ENCODE measurements at regions not wholly inside any gene's neighbourhood (a gene's known extent, or its start where the extent isn't known, plus 50 kb on each side); places are given as distances from the start of the nearest gene placed in this dataset.

DNA sequence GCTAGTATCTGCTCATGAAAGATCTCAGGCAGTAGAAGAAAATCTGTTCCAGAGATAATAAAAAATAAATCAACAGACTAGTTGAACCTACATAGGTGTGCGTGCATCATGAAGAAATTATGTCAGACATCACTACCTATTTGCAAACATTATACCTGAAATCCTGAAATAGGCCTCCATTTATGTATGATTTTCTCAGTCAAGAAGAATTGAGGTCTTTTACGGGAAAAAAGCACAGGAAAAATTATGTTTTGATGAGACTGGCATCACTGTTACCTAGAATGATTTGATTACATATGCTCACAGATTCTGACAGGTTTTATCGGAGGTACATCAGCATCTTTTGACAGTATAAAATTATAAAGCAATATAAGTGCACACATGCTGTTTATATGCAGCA is 1570.5 kb upstream of the NUDT12 start (continued):
- TF ChIP-seq, protein P1, sequence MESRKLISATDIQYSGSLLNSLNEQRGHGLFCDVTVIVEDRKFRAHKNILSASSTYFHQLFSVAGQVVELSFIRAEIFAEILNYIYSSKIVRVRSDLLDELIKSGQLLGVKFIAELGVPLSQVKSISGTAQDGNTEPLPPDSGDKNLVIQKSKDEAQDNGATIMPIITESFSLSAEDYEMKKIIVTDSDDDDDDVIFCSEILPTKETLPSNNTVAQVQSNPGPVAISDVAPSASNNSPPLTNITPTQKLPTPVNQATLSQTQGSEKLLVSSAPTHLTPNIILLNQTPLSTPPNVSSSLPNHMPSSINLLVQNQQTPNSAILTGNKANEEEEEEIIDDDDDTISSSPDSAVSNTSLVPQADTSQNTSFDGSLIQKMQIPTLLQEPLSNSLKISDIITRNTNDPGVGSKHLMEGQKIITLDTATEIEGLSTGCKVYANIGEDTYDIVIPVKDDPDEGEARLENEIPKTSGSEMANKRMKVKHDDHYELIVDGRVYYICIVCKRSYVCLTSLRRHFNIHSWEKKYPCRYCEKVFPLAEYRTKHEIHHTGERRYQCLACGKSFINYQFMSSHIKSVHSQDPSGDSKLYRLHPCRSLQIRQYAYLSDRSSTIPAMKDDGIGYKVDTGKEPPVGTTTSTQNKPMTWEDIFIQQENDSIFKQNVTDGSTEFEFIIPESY (IDR thresholded peaks at IDR 0.05), result no peak

DNA sequence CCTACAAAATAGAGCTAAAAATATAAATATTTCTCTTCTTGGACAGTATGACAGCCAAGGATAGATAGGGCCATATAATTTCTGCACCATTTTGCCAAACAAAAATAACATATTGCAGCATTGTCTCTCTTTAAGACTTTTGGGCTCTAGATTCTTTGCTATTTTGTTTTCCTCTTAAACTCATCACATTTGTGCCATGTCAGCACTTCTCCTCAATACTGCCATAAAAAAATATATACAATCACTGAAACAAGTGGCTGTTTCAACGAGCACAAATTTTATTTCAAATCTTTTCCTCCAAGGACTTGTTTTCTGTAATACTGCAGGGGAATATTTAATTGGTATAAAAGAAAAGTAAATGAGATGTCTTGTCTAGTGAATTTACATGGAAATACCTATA is 1570.0 kb upstream of the NUDT12 start:
- 85% methylated on average over 1 of the region's 1 CpG for WGBS

DNA sequence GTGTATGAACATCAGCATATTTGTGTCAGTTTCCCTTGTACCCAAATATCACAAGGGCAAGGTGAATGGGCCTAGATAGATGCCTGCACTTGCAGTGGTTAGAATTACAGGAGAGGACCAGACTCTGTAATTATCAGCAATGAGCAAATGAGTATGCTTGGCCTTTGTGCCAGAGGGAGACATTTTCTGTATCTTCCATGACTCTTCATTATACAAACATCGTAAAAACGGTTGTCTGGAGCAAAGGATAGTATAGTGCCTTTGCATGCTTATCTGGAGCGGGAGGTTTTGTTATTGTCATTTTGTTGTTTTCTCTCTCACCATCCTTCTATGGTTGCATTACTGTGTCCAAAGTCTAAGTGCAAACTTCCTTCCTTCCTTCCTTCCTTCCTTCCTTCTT is 1568.5 kb upstream of the NUDT12 start:
- no peak overlapping the region for H3K4me3 ChIP-seq (ENCODE audit: low read depth in 1 of 3, low read length in 3 of 3)
- H3K4me1 ChIP-seq (ENCODE audit: control insufficient read depth in 4 of 4, insufficient read depth in 4 of 4, low read length in 3 of 4), result peaks cover 3 to 11% (median 4%) of the 10 kb centered on the region in 4 donors
- WGBS, result 89% methylated on average over 3 of the region's 3 CpGs
- H3K27ac ChIP-seq (ENCODE audit: low read depth in 1 of 2, low read length in 2 of 2), result no peak overlapping the region
- no peaks in the 10 kb centered on the region for H3K9me3 ChIP-seq (ENCODE audit: control insufficient read depth in 4 of 4, low read length in 3 of 4)
- peaks cover 0 to 2% (median 0%) of the 10 kb centered on the region in 4 donors for H3K27me3 ChIP-seq (ENCODE audit: control insufficient read depth in 4 of 4, insufficient read depth in 4 of 4, low read length in 3 of 4)
- no peak for DNase-seq (ENCODE audit: low spot score)
- H3K9ac ChIP-seq (ENCODE audit: low read depth in 1 of 2, low read length in 2 of 2), result no peak overlapping the region
- no peaks in the 10 kb centered on the region for H3K36me3 ChIP-seq (ENCODE audit: control insufficient read depth in 4 of 4, insufficient read depth in 3 of 4, low read depth in 1 of 4, low read length in 3 of 4)
- TF ChIP-seq, protein P2, sequence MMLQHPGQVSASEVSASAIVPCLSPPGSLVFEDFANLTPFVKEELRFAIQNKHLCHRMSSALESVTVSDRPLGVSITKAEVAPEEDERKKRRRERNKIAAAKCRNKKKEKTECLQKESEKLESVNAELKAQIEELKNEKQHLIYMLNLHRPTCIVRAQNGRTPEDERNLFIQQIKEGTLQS (IDR thresholded peaks at IDR 0.05), result no peak
- TF ChIP-seq JUND (IDR thresholded peaks at IDR 0.05) (no peak), FOXA2 (IDR thresholded peaks at IDR 0.05) (no peak), HNF4G (IDR thresholded peaks at IDR 0.05) (no peak), HNF4A (conservative IDR thresholded peaks at IDR 0.05) (no peak), GABPA (IDR thresholded peaks at IDR 0.05 in 1 of 2, conservative IDR thresholded peaks at IDR 0.05 in 1 of 2) (no peak), YY1 (IDR thresholded peaks at IDR 0.05) (no peak)
- TF ChIP-seq, protein P3, sequence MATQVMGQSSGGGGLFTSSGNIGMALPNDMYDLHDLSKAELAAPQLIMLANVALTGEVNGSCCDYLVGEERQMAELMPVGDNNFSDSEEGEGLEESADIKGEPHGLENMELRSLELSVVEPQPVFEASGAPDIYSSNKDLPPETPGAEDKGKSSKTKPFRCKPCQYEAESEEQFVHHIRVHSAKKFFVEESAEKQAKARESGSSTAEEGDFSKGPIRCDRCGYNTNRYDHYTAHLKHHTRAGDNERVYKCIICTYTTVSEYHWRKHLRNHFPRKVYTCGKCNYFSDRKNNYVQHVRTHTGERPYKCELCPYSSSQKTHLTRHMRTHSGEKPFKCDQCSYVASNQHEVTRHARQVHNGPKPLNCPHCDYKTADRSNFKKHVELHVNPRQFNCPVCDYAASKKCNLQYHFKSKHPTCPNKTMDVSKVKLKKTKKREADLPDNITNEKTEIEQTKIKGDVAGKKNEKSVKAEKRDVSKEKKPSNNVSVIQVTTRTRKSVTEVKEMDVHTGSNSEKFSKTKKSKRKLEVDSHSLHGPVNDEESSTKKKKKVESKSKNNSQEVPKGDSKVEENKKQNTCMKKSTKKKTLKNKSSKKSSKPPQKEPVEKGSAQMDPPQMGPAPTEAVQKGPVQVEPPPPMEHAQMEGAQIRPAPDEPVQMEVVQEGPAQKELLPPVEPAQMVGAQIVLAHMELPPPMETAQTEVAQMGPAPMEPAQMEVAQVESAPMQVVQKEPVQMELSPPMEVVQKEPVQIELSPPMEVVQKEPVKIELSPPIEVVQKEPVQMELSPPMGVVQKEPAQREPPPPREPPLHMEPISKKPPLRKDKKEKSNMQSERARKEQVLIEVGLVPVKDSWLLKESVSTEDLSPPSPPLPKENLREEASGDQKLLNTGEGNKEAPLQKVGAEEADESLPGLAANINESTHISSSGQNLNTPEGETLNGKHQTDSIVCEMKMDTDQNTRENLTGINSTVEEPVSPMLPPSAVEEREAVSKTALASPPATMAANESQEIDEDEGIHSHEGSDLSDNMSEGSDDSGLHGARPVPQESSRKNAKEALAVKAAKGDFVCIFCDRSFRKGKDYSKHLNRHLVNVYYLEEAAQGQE (IDR thresholded peaks at IDR 0.05), result no peak
- TF ChIP-seq, protein P4, sequence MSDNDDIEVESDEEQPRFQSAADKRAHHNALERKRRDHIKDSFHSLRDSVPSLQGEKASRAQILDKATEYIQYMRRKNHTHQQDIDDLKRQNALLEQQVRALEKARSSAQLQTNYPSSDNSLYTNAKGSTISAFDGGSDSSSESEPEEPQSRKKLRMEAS (IDR thresholded peaks at IDR 0.05), result no peak

More for the DNA sequence above, 1570.0 kb upstream of the NUDT12 start:
- H3K9me3 ChIP-seq (ENCODE audit: control insufficient read depth in 4 of 4, low read length in 3 of 4), result no peaks in the 10 kb centered on the region
- no peak for DNase-seq (ENCODE audit: low spot score)
- no peak overlapping the region for H3K9ac ChIP-seq (ENCODE audit: low read depth in 1 of 2, low read length in 2 of 2)
- TF ChIP-seq, protein P3 (IDR thresholded peaks at IDR 0.05), result no peak
- TF ChIP-seq FOXA1 (IDR thresholded peaks at IDR 0.05), result no peak
- no peak for TF ChIP-seq RAD21 (IDR thresholded peaks at IDR 0.05)
- TF ChIP-seq, protein P1 (IDR thresholded peaks at IDR 0.05), result no peak
- no peak for TF ChIP-seq RXRA (IDR thresholded peaks at IDR 0.05)
- no peak for TF ChIP-seq TAF1 (conservative IDR thresholded peaks at IDR 0.05)
- no peak for TF ChIP-seq HNF4G (IDR thresholded peaks at IDR 0.05)
- TF ChIP-seq, protein P2 (IDR thresholded peaks at IDR 0.05), result no peak
- TF ChIP-seq FOXA2 (IDR thresholded peaks at IDR 0.05), result no peak
- no peak overlapping the region for H3K4me3 ChIP-seq (ENCODE audit: low read depth in 1 of 3, low read length in 3 of 3)
- peaks cover 3 to 11% (median 4%) of the 10 kb centered on the region in 4 donors for H3K4me1 ChIP-seq (ENCODE audit: control insufficient read depth in 4 of 4, insufficient read depth in 4 of 4, low read length in 3 of 4)
- no peak overlapping the region for H3K27ac ChIP-seq (ENCODE audit: low read depth in 1 of 2, low read length in 2 of 2)
- H3K27me3 ChIP-seq (ENCODE audit: control insufficient read depth in 4 of 4, insufficient read depth in 4 of 4, low read length in 3 of 4), result no peaks in the 10 kb centered on the region
- no peaks in the 10 kb centered on the region for H3K36me3 ChIP-seq (ENCODE audit: control insufficient read depth in 4 of 4, insufficient read depth in 3 of 4, low read depth in 1 of 4, low read length in 3 of 4)

Data from liver (tissue), 7 donors.